OCI-LY7 (cell line): ENCODE measurements at regions not wholly inside any gene's neighbourhood (a gene's known extent, or its start where the extent isn't known, plus 50 kb on each side); places are given as distances from the start of the nearest gene placed in this dataset.

Source experiments
- BruUV-seq: library from RNA; stranded (reverse); fragments of 400-500 nt; replicated peaks from 2 replicates; lab custom pipeline; 2021; lab: Mats Ljungman, UMichigan
- CTCF ChIA-PET: fragments of 300-600 bp; sonication (Branson Sonifier 250); formaldehyde crosslinking; loops from one replicate; lab custom pipeline; 2022; ENCODE audit warnings: antibody characterized with exemption; ENCODE audit not compliant: unreplicated experiment; lab: Charles Lee
- POLR2A ChIA-PET: fragments of 300-600 bp; sonication (Branson Sonifier 250); formaldehyde crosslinking; loops from one replicate; lab custom pipeline; 2022; ENCODE audit warnings: antibody characterized with exemption; lab: Charles Lee
- DNase-seq: peaks from one replicate; pipeline ENCODE4 v3.0.0-alpha.2; 2015; ENCODE audit warnings: low spot score
- H2AFZ ChIP-seq: fragments of 200-600 bp; sonication (generic), shearing (Covaris generic); 2 replicates; pipeline ENCODE4 v1.6.1; 2014; ENCODE audit warnings: mild to moderate bottlenecking, antibody characterized with exemption, low read length, moderate library complexity
- H3K27ac ChIP-seq: fragments of 200-600 bp; sonication (generic); 2 replicates; pipeline ENCODE4 v1.5.1; 2014; ENCODE audit warnings: mixed run types, low read depth, mild to moderate bottlenecking, moderate library complexity, low read length, inconsistent platforms; ENCODE audit not compliant: poor library complexity, severe bottlenecking
- H3K36me3 ChIP-seq: fragments of 200-600 bp; sonication (generic); 2 replicates; pipeline ENCODE4 v1.6.1; 2014; ENCODE audit warnings: mild to moderate bottlenecking, antibody characterized with exemption, low read length, moderate library complexity, mixed read lengths; ENCODE audit not compliant: insufficient read depth
- H3K4me1 ChIP-seq: fragments of 200-600 bp; sonication (generic); 2 replicates; pipeline ENCODE4 v1.5.1; 2014; ENCODE audit warnings: mild to moderate bottlenecking, low read length; ENCODE audit not compliant: insufficient read depth, poor library complexity, severe bottlenecking
- H3K4me2 ChIP-seq: fragments of 200-600 bp; sonication (generic); 2 replicates; pipeline ENCODE4 v1.6.1; 2014; ENCODE audit warnings: mild to moderate bottlenecking, low read length
- H3K4me3 ChIP-seq: fragments of 200-600 bp; sonication (generic); 2 replicates; pipeline ENCODE4 v1.5.1; 2014; ENCODE audit warnings: mild to moderate bottlenecking, low read depth, low read length; ENCODE audit not compliant: poor library complexity, severe bottlenecking
- H3K79me2 ChIP-seq: fragments of 200-600 bp; sonication (generic); 2 replicates; pipeline ENCODE4 v1.6.1; 2016; ENCODE audit warnings: low read depth, mild to moderate bottlenecking, low read length, moderate library complexity, mixed read lengths; ENCODE audit not compliant: insufficient read depth
- H3K9me2 ChIP-seq: fragments of 200-600 bp; sonication (generic); 2 replicates; pipeline ENCODE4 v1.6.1; 2016; ENCODE audit warnings: mild to moderate bottlenecking, low read length, mixed read lengths; ENCODE audit not compliant: insufficient read depth
- H3K9me3 ChIP-seq: fragments of 200-600 bp; sonication (generic); 2 replicates; pipeline ENCODE4 v1.6.1; 2014; ENCODE audit warnings: mild to moderate bottlenecking, mixed run types, low read length, mixed read lengths
- H4K20me1 ChIP-seq: fragments of 200-600 bp; sonication (generic); 2 replicates; pipeline ENCODE4 v1.6.1; 2014; ENCODE audit warnings: mild to moderate bottlenecking, antibody characterized with exemption, low read length, moderate library complexity, mixed read lengths; ENCODE audit not compliant: insufficient read depth
- CTCF ChIP-seq: fragments of 200-600 bp; sonication (generic); conservative IDR thresholded peaks from 2 replicates; pipeline ENCODE4 v1.5.1; 2014; ENCODE audit warnings: mild to moderate bottlenecking, antibody characterized with exemption, low read length, moderate library complexity, mixed read lengths
- EZH2phosphoT487 ChIP-seq: fragments of 200-600 bp; sonication (generic); IDR thresholded peaks from 2 replicates; pipeline ENCODE4 v1.6.1; 2018; ENCODE audit warnings: low read depth, borderline replicate concordance, mild to moderate bottlenecking, mixed run types, antibody characterized with exemption, low read length, moderate library complexity, mixed read lengths
- intact Hi-C: fragments of 100-400 bp; cut with micrococcal nuclease; formaldehyde crosslinking; loops from one replicate; pipeline ENCODE4 v1.10.0; 2022; ENCODE audit not compliant: unreplicated experiment

DNA sequence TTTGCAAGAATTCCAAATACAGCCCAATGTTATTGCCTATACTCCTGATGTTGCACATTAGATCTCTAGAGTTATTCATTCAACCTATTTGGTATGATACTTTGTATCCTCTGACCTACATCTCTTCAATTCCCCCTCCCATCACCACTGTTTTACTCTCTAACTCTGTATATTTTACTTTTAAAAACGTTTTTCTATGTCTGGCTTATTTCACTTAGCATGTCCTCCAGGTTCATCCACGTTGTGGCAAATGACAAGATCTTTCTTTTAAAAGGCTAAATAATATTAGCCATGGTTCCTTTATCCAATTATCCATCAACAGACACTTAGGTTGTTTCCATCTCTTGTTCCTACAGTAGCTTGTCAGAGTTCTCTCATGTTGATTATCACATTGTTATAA lies 207.1 kb upstream of the PTGFR start:
- no TSS peak for BruUV-seq

GRCh38 chr1:78284354-78284753 lies 206.4 kb upstream of the PTGFR start:
- Histone ChIP-seq H4K20me1 (no peaks in the 10 kb centered on the region), H3K9me3 (no peaks in the 10 kb centered on the region), H3K4me2 (no peak overlapping the region), H2AFZ (no peak overlapping the region), H3K27ac (no peak overlapping the region), H3K4me1 (no peaks in the 10 kb centered on the region), H3K36me3 (no peaks in the 10 kb centered on the region), H3K79me2 (no peaks in the 10 kb centered on the region), H3K9me2 (no peaks in the 10 kb centered on the region), H3K4me3 (no peak overlapping the region)
- no peak for DNase-seq
- TF ChIP-seq CTCF (no peak), EZH2phosphoT487 (no peak)
- ChIA-PET CTCF (no interaction called here), POLR2A (interaction anchor here (0.6 kb wide), 1 partner anchor 161 kb away, joined by 3 read pairs; no protein-coding TSS in a partner anchor)
- intact Hi-C loops: no loop called here
- no TSS peak for BruUV-seq

More for the DNA sequence above, 207.1 kb upstream of the PTGFR start:
- Histone ChIP-seq H3K27ac (no peak overlapping the region), H2AFZ (no peak overlapping the region), H3K9me2 (no peaks in the 10 kb centered on the region), H3K36me3 (no peaks in the 10 kb centered on the region), H3K4me3 (no peak overlapping the region), H3K4me2 (no peak overlapping the region), H4K20me1 (no peaks in the 10 kb centered on the region), H3K79me2 (no peaks in the 10 kb centered on the region), H3K4me1 (no peaks in the 10 kb centered on the region), H3K9me3 (no peaks in the 10 kb centered on the region)
- CTCF ChIA-PET: no interaction called here
- POLR2A ChIA-PET: interaction anchor here (0.6 kb wide), 1 partner anchor 162 kb away, joined by 3 read pairs; no protein-coding TSS in a partner anchor
- intact Hi-C loops: no loop called here
- no peak for TF ChIP-seq EZH2phosphoT487
- TF ChIP-seq CTCF: no peak
- no peak for DNase-seq

GRCh38 chr1:78286686-78287085 lies 204.1 kb upstream of the PTGFR start:
- Histone ChIP-seq H3K4me3 (no peak overlapping the region), H3K36me3 (no peaks in the 10 kb centered on the region), H3K4me1 (no peaks in the 10 kb centered on the region), H3K9me2 (no peaks in the 10 kb centered on the region), H4K20me1 (no peaks in the 10 kb centered on the region), H3K79me2 (no peaks in the 10 kb centered on the region), H3K9me3 (no peaks in the 10 kb centered on the region), H2AFZ (no peak overlapping the region), H3K4me2 (no peak overlapping the region), H3K27ac (no peak overlapping the region)
- intact Hi-C loops: no loop called here
- BruUV-seq: no TSS peak
- ChIA-PET CTCF (no interaction called here), POLR2A (interaction anchor here (1.3 kb wide), 1 partner anchor 11 kb away, joined by 4 read pairs; no protein-coding TSS in a partner anchor)
- TF ChIP-seq EZH2phosphoT487: no peak
- no peak for TF ChIP-seq CTCF
- no peak for DNase-seq
